ENCODE measurements at regions not wholly inside any gene's neighbourhood (a gene's known extent, or its start where the extent isn't known, plus 50 kb on each side); places are given as distances from the start of the nearest gene placed in this dataset.

GRCh38 chr13:67351114-67351513, 121.0 kb upstream of the PCDH9 start:
- no peak for DNase-seq
- Histone ChIP-seq H3K27ac (no peak overlapping the region), H3K4me3 (replicated peaks in 1 of 3) (no peak overlapping the region), H3K36me3 (no peaks in the 10 kb centered on the region), H3K9me3 (no peaks in the 10 kb centered on the region), H3K4me1 (no peaks in the 10 kb centered on the region), H3K27me3 (no peaks in the 10 kb centered on the region)
- intact Hi-C loops (cut with DNase I) = no loop called here
- WGBS, 2 donors = 96 to 98% methylated on average over 1 of the region's 1 CpG
- no peak for TF ChIP-seq POLR2A (IDR thresholded peaks at IDR 0.05)
- TF ChIP-seq, protein P1, sequence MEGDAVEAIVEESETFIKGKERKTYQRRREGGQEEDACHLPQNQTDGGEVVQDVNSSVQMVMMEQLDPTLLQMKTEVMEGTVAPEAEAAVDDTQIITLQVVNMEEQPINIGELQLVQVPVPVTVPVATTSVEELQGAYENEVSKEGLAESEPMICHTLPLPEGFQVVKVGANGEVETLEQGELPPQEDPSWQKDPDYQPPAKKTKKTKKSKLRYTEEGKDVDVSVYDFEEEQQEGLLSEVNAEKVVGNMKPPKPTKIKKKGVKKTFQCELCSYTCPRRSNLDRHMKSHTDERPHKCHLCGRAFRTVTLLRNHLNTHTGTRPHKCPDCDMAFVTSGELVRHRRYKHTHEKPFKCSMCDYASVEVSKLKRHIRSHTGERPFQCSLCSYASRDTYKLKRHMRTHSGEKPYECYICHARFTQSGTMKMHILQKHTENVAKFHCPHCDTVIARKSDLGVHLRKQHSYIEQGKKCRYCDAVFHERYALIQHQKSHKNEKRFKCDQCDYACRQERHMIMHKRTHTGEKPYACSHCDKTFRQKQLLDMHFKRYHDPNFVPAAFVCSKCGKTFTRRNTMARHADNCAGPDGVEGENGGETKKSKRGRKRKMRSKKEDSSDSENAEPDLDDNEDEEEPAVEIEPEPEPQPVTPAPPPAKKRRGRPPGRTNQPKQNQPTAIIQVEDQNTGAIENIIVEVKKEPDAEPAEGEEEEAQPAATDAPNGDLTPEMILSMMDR (IDR thresholded peaks at IDR 0.05) = no peak

DNA sequence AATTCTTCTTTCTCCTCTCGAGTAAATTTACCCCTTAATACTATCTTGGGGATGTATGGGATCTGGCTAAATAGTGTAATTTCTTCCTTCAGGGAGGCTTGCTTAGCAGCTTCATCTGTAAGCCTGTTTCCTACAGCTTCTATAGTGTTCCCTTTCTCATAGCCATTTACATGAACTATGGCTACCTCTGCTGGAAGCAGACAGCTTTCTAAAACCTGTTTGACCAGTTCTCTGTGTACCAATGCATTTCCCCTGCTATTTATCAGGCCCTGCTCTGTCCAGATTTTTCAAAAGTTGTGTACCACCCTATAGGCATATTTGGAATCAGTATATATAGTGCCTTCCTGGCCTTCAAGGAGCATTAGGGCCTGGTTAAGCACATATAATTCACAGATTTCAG, 113.6 kb upstream of the PCDH9 start:
- TF ChIP-seq POLR2A (IDR thresholded peaks at IDR 0.05) = no peak
- TF ChIP-seq, protein P1 (IDR thresholded peaks at IDR 0.05) = no peak
- intact Hi-C loops (cut with DNase I) = no loop called here

DNA sequence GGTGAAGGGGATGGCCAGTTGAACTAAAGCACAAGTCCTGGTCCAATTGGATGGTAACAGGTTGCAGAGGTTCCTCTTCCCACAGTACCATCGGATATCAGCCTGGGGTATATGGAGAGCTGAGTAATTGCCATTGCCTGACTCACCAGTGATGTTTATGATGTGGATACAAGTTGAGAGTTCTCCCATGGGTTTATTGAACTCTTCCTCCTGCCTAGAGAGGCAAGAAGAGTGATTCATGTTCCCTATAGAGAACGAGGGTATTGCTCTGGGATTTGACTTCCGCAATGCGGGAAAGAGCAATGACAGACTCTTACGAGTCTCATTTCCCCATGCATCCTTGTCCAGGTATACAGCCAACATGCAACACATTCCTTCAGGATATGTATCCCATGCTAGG, 111.3 kb upstream of the PCDH9 start:
- DNase-seq = no peak
- TF ChIP-seq, protein P1 (IDR thresholded peaks at IDR 0.05) = no peak
- no peak for TF ChIP-seq POLR2A (IDR thresholded peaks at IDR 0.05)

More for the DNA sequence above, 113.6 kb upstream of the PCDH9 start:
- no peak for DNase-seq
- WGBS, 2 donors = 81 to 87% methylated on average over 1 of the region's 1 CpG
- Histone ChIP-seq H3K27ac (no peak overlapping the region), H3K4me1 (no peaks in the 10 kb centered on the region), H3K9me3 (no peaks in the 10 kb centered on the region), H3K36me3 (no peaks in the 10 kb centered on the region), H3K27me3 (no peaks in the 10 kb centered on the region), H3K4me3 (replicated peaks in 1 of 3) (no peak overlapping the region)

DNA sequence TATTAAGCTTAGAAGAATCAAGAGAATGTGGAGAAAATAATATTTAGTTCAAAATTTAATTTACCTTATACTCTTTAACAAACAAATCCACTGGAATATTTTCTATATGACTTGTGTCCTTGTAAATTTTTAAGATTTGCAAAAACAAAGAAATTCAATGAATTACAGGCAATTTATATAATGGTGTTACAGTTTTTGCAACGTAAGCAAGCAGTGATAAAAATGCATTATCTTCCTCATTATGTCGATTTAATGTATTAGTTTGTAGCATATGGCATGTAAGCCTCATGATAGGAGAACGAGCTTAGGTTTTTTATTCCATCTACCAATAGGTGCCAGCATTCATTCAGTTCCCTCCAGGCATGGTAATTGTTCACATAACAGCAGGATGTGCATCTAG, 100.0 kb upstream of the PCDH9 start:
- no peaks in the 10 kb centered on the region for H3K27me3 ChIP-seq
- WGBS, 2 donors = 87% methylated on average over 3 of the region's 3 CpGs
- H3K4me1 ChIP-seq = no peaks in the 10 kb centered on the region
- TF ChIP-seq, protein P1 (IDR thresholded peaks at IDR 0.05) = no peak
- TF ChIP-seq POLR2A (IDR thresholded peaks at IDR 0.05) = no peak
- intact Hi-C loops (cut with DNase I) = no loop called here
- no peak overlapping the region for H3K27ac ChIP-seq
- DNase-seq = no peak
- H3K36me3 ChIP-seq = no peaks in the 10 kb centered on the region
- no peak overlapping the region for H3K4me3 ChIP-seq (replicated peaks in 1 of 3)
- no peaks in the 10 kb centered on the region for H3K9me3 ChIP-seq

More for the DNA sequence above, 111.3 kb upstream of the PCDH9 start:
- Histone ChIP-seq H3K4me1 (no peaks in the 10 kb centered on the region), H3K4me3 (replicated peaks in 1 of 3) (no peak overlapping the region), H3K36me3 (no peaks in the 10 kb centered on the region), H3K9me3 (no peaks in the 10 kb centered on the region), H3K27ac (no peak overlapping the region), H3K27me3 (no peaks in the 10 kb centered on the region)
- WGBS, 2 donors = 76 to 90% methylated on average over 5 of the region's 5 CpGs
- intact Hi-C loops (cut with DNase I) = no loop called here

- H3K9me3 ChIP-seq = no peaks in the 10 kb centered on the region
- intact Hi-C loops (cut with DNase I) = no loop called here
- H3K4me3 ChIP-seq (replicated peaks in 1 of 3) = no peak overlapping the region
- H3K27ac ChIP-seq = no peak overlapping the region
- TF ChIP-seq, protein P1 (IDR thresholded peaks at IDR 0.05) = no peak
- TF ChIP-seq POLR2A (IDR thresholded peaks at IDR 0.05) = no peak
- H3K27me3 ChIP-seq = no peaks in the 10 kb centered on the region
- H3K36me3 ChIP-seq = no peaks in the 10 kb centered on the region
- no peak for DNase-seq
- WGBS, 2 donors = 82 to 93% methylated on average over 3 of the region's 3 CpGs
- H3K4me1 ChIP-seq = no peaks in the 10 kb centered on the region
These were observed 98.8 kb upstream of the PCDH9 start for GRCh38 chr13:67328895-67329294.
